Upper lobe of left lung (tissue), 6 donors: ENCODE measurements at regions not wholly inside any gene's neighbourhood (a gene's known extent, or its start where the extent isn't known, plus 50 kb on each side); places are given as distances from the start of the nearest gene placed in this dataset.

Experiments
- ATAC-seq, 2 donors: fragments of 200-7000 bp; cut with Tn5 transposase; one replicate each; pipeline ENCODE4 v1.9.1; 2022; ENCODE audit warnings: mild to moderate bottlenecking in 2 of 2, moderate library complexity in 2 of 2; ENCODE audit not compliant: low FRiP score in 2 of 2
- DNase-seq, 2 donors: peaks; one replicate each; pipeline ENCODE4 v3.0.0-alpha.2; 2019 to 2020
- H3K27ac ChIP-seq, 4 donors: fragments of 200-600 bp; sonication (generic); one replicate each; pipeline ENCODE4 v1.5.1; 2016 to 2019
- H3K27me3 ChIP-seq, 4 donors: fragments of 200-600 bp; sonication (generic); one replicate each; pipeline ENCODE4 v1.5.1; 2017 to 2019
- H3K36me3 ChIP-seq, 4 donors: fragments of 200-600 bp; sonication (generic); one replicate each; pipeline ENCODE4 v1.5.1; 2016 to 2019
- H3K4me1 ChIP-seq, 4 donors: fragments of 200-600 bp; sonication (generic); one replicate each; pipeline ENCODE4 v1.5.1; 2018 to 2019
- H3K4me3 ChIP-seq, 4 donors: fragments of 200-600 bp; sonication (generic); one replicate each; pipeline ENCODE4 v1.5.1; 2017 to 2019; ENCODE audit warnings: mild to moderate bottlenecking in 2 of 4, moderate library complexity in 1 of 4
- H3K9me3 ChIP-seq, 4 donors: fragments of 200-600 bp; sonication (generic); one replicate each; pipeline ENCODE4 v1.5.1; 2018 to 2019
- CTCF ChIP-seq, 6 experiments: fragments of 450-650 bp in 4 of 6; fragments of 200-600 bp in 2 of 6; sonication (generic) in 2 of 6; IDR thresholded peaks; one replicate each; pipeline ENCODE4 v1.5.1; 2016 to 2019; ENCODE audit warnings: antibody characterized with exemption in 6 of 6
- EP300 ChIP-seq, 4 donors: sonication (generic); formaldehyde crosslinking; IDR thresholded peaks; one replicate each; pipeline ENCODE4 v1.5.1; 2017; ENCODE audit warnings: antibody characterized with exemption in 4 of 4, control low read depth in 2 of 4
- POLR2A ChIP-seq, 4 donors: fragments of 450-650 bp; IDR thresholded peaks; one replicate each; pipeline ENCODE4 v1.5.1; 2016 to 2017; ENCODE audit warnings: antibody characterized with exemption in 4 of 4, mild to moderate bottlenecking in 2 of 4
- POLR2AphosphoS5 ChIP-seq, 2 donors: sonication (generic); formaldehyde crosslinking; IDR thresholded peaks; one replicate each; pipeline ENCODE4 v1.5.1; 2017; ENCODE audit warnings: antibody characterized with exemption in 2 of 2
- WGBS, 2 donors: methylation state at CpG; one replicate each; pipeline ENCODE4 v1.1.5; 2017 to 2018; 5-methylcytosine and 5-hydroxymethylcytosine counted together
- donor health status: DM: no; HTN: no; CAD: no; lungs with moderate emphysema.
- donor health status: DM: no; HTN: yes; CAD: no; lungs with severe emphysema.

- Histone ChIP-seq H3K27ac (no peak overlapping the region), H3K36me3 (no peaks in the 10 kb centered on the region), H3K9me3 (no peaks in the 10 kb centered on the region), H3K4me1 (peaks cover 0 to 11% (median 0%) of the 10 kb centered on the region in 4 donors), H3K27me3 (no peaks in the 10 kb centered on the region), H3K4me3 (no peak overlapping the region)
- no peak for ATAC-seq
- TF ChIP-seq POLR2AphosphoS5 (IDR thresholded peaks at IDR 0.05) = no peak
- TF ChIP-seq POLR2A (IDR thresholded peaks at IDR 0.05) = no peak
- no peak for TF ChIP-seq EP300 (IDR thresholded peaks at IDR 0.05)
- TF ChIP-seq CTCF (IDR thresholded peaks at IDR 0.05) = no peak
- DNase-seq = no peak
- WGBS, 2 donors = 97 to 100% methylated on average over 2 of the region's 2 CpGs
These were observed 215.5 kb upstream of the HAAO start for GRCh38 chr2:43007901-43008300.

- Histone ChIP-seq H3K4me1 (peaks cover 0 to 11% (median 0%) of the 10 kb centered on the region in 4 donors), H3K36me3 (no peaks in the 10 kb centered on the region), H3K27me3 (no peaks in the 10 kb centered on the region), H3K27ac (no peak overlapping the region), H3K4me3 (no peak overlapping the region), H3K9me3 (no peaks in the 10 kb centered on the region)
- TF ChIP-seq POLR2AphosphoS5 (IDR thresholded peaks at IDR 0.05) = no peak
- TF ChIP-seq EP300 (IDR thresholded peaks at IDR 0.05) = no peak
- TF ChIP-seq POLR2A (IDR thresholded peaks at IDR 0.05) = no peak
- no peak for TF ChIP-seq CTCF (IDR thresholded peaks at IDR 0.05)
- WGBS, 2 donors = 89% methylated on average over 5 of the region's 5 CpGs
- DNase-seq (no peak), ATAC-seq (no peak)
These were observed 214.6 kb upstream of the HAAO start for GRCh38 chr2:43006834-43007543.

- ATAC-seq (peak in 1 of 2 donors; percentile 12), DNase-seq (peak in 1 of 2 donors; percentile 54)
- Histone ChIP-seq H3K4me1 (peaks cover 0 to 11% (median 0%) of the 10 kb centered on the region in 4 donors), H3K4me3 (no peak overlapping the region), H3K27me3 (no peaks in the 10 kb centered on the region), H3K36me3 (no peaks in the 10 kb centered on the region), H3K27ac (no peak overlapping the region), H3K9me3 (no peaks in the 10 kb centered on the region)
- 64 to 79% methylated on average over 10 to 13 of the region's 13 CpGs for WGBS, 2 donors
- no peak for TF ChIP-seq CTCF (IDR thresholded peaks at IDR 0.05)
- no peak for TF ChIP-seq EP300 (IDR thresholded peaks at IDR 0.05)
- no peak for TF ChIP-seq POLR2AphosphoS5 (IDR thresholded peaks at IDR 0.05)
- no peak for TF ChIP-seq POLR2A (IDR thresholded peaks at IDR 0.05)
These were observed 213.8 kb upstream of the HAAO start for GRCh38 chr2:43005975-43006833.

GRCh38 chr2:43005245-43005974 is 213.0 kb upstream of the HAAO start:
- 47 to 65% methylated on average over 13 to 15 of the region's 15 CpGs for WGBS, 2 donors
- ATAC-seq = no peak
- DNase-seq = peak in 1 of 2 donors; percentile 29
- Histone ChIP-seq H3K4me3 (no peak overlapping the region), H3K27me3 (no peaks in the 10 kb centered on the region), H3K9me3 (no peaks in the 10 kb centered on the region), H3K36me3 (no peaks in the 10 kb centered on the region), H3K4me1 (peaks cover 0 to 11% (median 0%) of the 10 kb centered on the region in 4 donors), H3K27ac (no peak overlapping the region)
- TF ChIP-seq POLR2AphosphoS5 (IDR thresholded peaks at IDR 0.05) (no peak), EP300 (IDR thresholded peaks at IDR 0.05) (no peak), CTCF (IDR thresholded peaks at IDR 0.05) (no peak), POLR2A (IDR thresholded peaks at IDR 0.05) (no peak)
